Stimulated activated effector memory CD8-positive, alpha-beta T cell treated with anti-CD3 and anti-CD28 coated beads, Interleukin-12 subunit alpha, Interleukin-12 subunit beta, amount 100 ng/mL, for 72 hours (primary cell): ENCODE measurements at regions not wholly inside any gene's neighbourhood (a gene's known extent, or its start where the extent isn't known, plus 50 kb on each side); places are given as distances from the start of the nearest gene placed in this dataset.
"Not testable (repeated sequence)": the region's sequence is repeated elsewhere in the genome, so short reads cannot be mapped to it uniquely, and the experiment has no call there.

Source experiments
- ATAC-seq: fragments of 150-1000 bp; cut with Tn5 transposase; 2 replicates; pipeline ENCODE4 v1.10.0; 2021
- DNase-seq, 2 donors: peaks; one replicate each; pipeline ENCODE4 v3.0.0; 2021 to 2022; ENCODE audit warnings: low spot score in 2 of 2
- H3K27ac Mint-ChIP-seq: one replicate; pipeline ENCODE4 v1.8.0; 2022; ENCODE audit warnings: mild to moderate bottlenecking, mixed read lengths
- H3K36me3 Mint-ChIP-seq: one replicate; pipeline ENCODE4 v1.8.0; 2022; ENCODE audit warnings: mild to moderate bottlenecking, mixed read lengths
- H3K4me1 Mint-ChIP-seq: one replicate; pipeline ENCODE4 v1.8.0; 2022; ENCODE audit warnings: mixed read lengths
- H3K4me3 Mint-ChIP-seq: one replicate; pipeline ENCODE4 v1.8.0; 2022; ENCODE audit warnings: mild to moderate bottlenecking, mixed read lengths
- H3K9me3 Mint-ChIP-seq: one replicate; pipeline ENCODE4 v1.8.0; 2022; ENCODE audit warnings: mixed read lengths

DNA sequence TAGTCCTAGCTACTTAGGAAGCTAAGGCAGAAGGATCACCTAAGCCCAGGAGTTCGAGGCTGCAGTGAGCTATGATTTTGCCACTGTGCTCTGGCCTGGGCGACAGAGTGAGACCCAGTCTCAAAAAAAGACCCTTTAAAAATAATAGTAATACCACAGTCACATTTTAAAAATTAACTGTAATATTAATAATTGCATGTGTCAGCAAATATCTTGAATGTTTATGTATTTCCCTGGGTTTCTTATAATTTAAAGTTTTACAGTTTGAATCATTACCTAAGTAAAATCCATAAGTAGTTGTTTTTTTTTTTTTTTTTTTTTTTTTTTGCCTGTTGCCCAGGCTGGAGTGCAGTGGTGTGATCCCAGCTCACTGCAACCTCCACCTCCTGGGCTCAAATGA lies 69.2 kb downstream of the LYZL2 start:
- Mint-ChIP-seq H3K4me1 (peaks cover 6% of the 10 kb centered on the region), H3K36me3 (no peaks in the 10 kb centered on the region), H3K27ac (no peak overlapping the region), H3K4me3 (no peak overlapping the region), H3K9me3 (no peaks in the 10 kb centered on the region)
- ATAC-seq (no peak), DNase-seq (no peak)

DNA sequence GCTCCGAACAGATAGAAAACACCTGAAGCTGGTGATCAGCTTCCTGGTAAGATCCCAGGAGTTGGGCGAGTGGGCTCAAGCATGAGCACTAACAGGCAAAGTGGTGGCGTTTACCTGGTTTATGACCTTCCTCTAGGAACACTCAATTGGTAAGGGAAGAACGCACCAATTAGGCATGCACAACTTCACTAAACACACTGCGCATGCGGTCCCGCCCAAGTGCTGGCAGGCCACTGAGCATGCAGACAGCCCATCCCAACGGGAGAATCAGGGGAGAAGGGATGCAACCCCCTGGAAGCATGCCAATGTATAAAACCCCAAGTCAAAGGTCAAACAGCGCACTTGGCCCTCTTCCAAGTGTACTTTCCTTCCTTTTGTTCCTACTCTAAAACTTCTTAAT lies 70.4 kb downstream of the LYZL2 start:
- H3K9me3 Mint-ChIP-seq = no peaks in the 10 kb centered on the region
- no peak for DNase-seq
- H3K36me3 Mint-ChIP-seq = no peaks in the 10 kb centered on the region
- no peak overlapping the region for H3K27ac Mint-ChIP-seq
- no peak for ATAC-seq
- peaks cover 6% of the 10 kb centered on the region for H3K4me1 Mint-ChIP-seq
- no peak overlapping the region for H3K4me3 Mint-ChIP-seq

DNA sequence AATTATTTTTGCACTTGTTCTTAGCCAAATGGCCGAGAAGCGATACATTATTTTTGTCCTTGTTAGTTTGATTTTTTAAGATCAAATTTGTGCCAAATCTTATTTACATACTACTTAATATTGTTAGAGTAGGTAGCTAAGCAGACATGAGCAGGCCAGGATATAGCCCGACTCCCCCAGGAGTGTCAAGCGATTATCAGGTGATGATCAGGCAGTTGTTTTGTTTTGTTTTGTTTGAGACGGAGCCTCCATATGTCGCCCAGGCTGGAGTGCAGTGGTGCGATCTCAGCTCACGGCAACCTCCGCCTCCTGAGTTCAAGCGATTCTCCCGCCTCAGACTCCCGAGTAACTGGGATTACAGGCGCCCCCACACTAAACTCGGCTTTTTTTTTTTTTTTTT lies 71.1 kb downstream of the LYZL2 start:
- no peak overlapping the region for H3K4me3 Mint-ChIP-seq
- ATAC-seq (no peak), DNase-seq (no peak)
- no peaks in the 10 kb centered on the region for H3K36me3 Mint-ChIP-seq
- H3K4me1 Mint-ChIP-seq = peaks cover 6% of the 10 kb centered on the region
- no peak overlapping the region for H3K27ac Mint-ChIP-seq
- H3K9me3 Mint-ChIP-seq = no peaks in the 10 kb centered on the region

DNA sequence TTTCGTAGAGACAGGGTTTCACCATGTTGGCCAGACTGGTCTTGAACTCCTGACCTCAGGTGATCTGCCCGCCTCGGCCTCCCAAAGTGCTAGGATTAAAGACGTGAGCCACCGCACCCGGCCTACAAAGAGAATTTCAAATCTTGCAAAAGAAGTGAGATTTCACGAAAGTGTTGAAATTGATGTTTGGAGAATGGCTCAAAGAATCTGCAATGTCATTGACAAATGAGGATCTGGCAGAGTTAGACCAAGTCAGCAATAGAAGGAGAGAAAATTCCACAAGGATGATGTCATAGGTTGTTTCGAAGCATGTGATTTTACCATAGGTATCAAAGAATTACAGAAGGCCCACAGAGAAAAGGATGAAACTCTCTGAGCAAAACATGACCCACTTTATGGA lies 71.7 kb downstream of the LYZL2 start:
- Mint-ChIP-seq H3K4me3 (no peak overlapping the region), H3K4me1 (peaks cover 3% of the 10 kb centered on the region), H3K36me3 (no peaks in the 10 kb centered on the region), H3K27ac (no peak overlapping the region), H3K9me3 (no peaks in the 10 kb centered on the region)
- DNase-seq (no peak), ATAC-seq (no peak)

DNA sequence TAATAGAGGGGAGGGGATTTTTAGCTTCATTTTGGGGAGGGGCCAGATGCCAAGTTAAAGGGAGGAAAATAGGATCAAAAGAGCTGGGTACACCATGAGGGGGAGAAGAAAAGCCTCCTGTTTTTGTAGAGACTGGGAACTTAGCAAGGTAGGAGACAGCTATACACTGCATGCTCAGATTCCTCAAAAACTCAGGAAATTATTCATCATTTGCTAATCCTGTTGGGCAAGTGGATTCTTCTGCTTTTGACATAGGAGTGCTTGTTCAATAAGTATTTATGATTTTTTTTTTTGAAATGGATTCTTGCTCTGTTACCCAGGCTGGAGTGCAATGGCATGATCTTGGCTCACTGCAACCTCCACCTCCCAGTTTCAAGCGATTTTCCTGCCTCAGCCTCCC lies 73.4 kb downstream of the LYZL2 start:
- no peak for DNase-seq
- H3K27ac Mint-ChIP-seq = no peak overlapping the region
- H3K4me3 Mint-ChIP-seq = no peak overlapping the region
- H3K36me3 Mint-ChIP-seq = no peaks in the 10 kb centered on the region
- H3K9me3 Mint-ChIP-seq = no peaks in the 10 kb centered on the region
- peaks cover under 1% of the 10 kb centered on the region for H3K4me1 Mint-ChIP-seq
- no peak for ATAC-seq

DNA sequence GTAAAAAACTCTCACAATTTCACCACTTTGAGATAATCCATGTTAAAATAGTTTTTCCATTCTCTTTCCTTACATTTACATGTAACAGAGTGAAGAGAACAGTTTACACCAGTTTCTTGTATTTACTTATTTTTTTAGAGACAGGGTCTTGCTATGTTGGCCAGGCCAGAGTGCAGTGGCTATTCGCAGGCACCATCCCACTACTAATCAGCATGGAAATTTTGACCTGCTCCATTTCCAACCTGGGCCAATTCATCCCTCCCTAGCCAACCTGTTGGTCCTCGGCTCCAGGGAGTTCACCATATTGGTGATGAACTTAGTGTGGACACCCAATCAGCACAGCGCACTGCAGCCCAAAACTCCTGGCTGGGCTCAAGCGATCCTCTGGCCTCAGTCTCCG lies 74.1 kb downstream of the LYZL2 start:
- Mint-ChIP-seq H3K4me3 (no peak overlapping the region), H3K27ac (no peak overlapping the region), H3K36me3 (no peaks in the 10 kb centered on the region), H3K9me3 (no peaks in the 10 kb centered on the region), H3K4me1 (peaks cover 7% of the 10 kb centered on the region)
- DNase-seq = no peak
- no peak for ATAC-seq

DNA sequence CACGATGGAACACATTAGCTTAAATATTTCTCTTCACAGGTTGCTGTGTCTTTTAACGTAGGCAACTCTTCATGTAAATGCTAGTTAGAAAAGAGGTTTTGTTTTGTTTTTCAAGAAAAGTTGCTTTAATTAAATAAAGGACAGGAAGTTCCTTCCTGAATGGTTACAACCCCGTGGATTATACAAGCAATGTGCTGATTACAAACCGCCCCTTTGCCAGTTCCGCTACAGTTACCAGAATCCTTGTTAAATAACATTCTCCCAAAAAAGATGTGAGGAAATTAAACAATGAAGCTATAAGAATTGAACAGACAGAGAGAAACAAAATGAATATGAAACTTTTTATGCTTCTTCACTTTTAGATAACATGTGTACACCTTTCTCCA lies 75.1 kb downstream of the LYZL2 start:
- no peak for ATAC-seq
- no peaks in the 10 kb centered on the region for H3K9me3 Mint-ChIP-seq
- no peak overlapping the region for H3K27ac Mint-ChIP-seq
- H3K36me3 Mint-ChIP-seq = no peaks in the 10 kb centered on the region
- H3K4me3 Mint-ChIP-seq = no peak overlapping the region
- no peak for DNase-seq
- peaks cover 7% of the 10 kb centered on the region for H3K4me1 Mint-ChIP-seq

DNA sequence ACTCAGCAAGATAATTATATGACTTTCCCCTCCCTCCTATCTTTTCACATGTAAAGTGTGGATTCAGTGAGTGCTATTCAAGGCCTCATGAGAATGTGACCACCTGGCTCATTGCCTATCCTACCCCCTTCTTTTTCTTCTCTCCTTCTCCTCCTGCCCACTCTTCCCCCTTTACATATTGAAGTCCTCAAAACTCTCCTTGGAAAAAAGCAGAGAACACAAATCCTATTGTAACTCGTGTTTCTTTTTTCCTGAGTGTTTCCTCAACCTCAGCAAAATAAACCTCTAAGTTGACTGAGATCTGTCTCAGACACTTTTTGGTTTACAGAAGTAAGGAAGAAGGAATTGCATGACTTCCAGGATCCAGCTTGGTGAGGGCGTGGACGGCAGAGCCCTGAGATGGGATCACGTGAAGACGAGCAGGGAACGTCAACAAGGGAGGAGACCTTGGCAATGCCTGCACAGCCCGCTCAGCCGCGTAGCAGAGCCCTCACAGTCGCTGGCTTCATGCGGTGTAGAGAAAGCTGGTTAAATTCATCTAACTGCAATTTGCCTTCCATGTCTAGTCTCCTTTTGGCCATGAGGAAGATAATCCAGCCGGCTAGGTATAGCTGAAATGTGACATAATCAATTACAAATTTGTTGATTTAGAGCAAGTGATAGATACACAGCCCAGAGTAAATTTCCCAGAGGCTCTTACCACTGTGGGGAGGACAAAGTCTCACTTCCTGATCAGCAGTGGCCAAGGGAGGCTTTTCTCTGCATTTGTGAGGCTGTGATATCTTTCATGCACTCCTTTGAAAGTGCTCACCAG lies 75.7 kb downstream of the LYZL2 start:
- Mint-ChIP-seq H3K4me3 (no peak overlapping the region), H3K27ac (no peak overlapping the region)

DNA sequence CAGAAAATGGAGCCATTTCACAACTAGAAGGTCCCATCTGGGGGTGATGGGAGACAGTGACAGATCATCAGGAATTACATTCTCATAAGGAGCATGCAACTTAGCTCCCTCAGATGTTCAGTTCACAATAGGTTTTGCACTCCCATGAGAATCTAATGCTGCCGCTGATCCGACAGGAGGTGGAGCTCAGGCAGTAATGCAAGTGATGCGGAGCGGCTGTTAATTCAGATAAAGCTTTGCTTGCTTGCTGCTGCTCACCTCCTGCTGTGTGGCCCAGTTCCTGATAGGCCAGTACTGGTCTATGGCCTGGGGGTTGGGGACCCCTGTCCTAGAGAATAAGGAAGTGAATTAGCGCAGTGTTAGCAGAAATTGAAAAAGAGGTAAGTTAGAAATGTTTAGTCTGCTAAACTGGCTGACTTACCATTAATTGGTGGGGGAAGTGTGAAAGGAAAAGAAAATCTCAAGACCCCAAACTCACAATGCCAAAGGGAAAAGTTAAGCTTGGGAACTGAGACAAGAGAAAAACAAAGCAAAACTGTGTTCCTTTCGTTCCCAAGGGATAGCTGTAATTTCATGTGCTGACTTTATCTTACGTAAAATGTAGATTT lies 76.4 kb downstream of the LYZL2 start:
- Mint-ChIP-seq H3K9me3 (no peaks in the 10 kb centered on the region), H3K4me1 (peaks cover 7% of the 10 kb centered on the region), H3K4me3 (no peak overlapping the region), H3K36me3 (no peaks in the 10 kb centered on the region), H3K27ac (no peak overlapping the region)
- DNase-seq = no peak
- ATAC-seq = no peak

More for the DNA sequence above, 75.7 kb downstream of the LYZL2 start:
- H3K4me1 Mint-ChIP-seq = peaks cover 7% of the 10 kb centered on the region
- no peaks in the 10 kb centered on the region for H3K9me3 Mint-ChIP-seq
- ATAC-seq (no peak), DNase-seq (no peak)
- H3K36me3 Mint-ChIP-seq = no peaks in the 10 kb centered on the region

DNA sequence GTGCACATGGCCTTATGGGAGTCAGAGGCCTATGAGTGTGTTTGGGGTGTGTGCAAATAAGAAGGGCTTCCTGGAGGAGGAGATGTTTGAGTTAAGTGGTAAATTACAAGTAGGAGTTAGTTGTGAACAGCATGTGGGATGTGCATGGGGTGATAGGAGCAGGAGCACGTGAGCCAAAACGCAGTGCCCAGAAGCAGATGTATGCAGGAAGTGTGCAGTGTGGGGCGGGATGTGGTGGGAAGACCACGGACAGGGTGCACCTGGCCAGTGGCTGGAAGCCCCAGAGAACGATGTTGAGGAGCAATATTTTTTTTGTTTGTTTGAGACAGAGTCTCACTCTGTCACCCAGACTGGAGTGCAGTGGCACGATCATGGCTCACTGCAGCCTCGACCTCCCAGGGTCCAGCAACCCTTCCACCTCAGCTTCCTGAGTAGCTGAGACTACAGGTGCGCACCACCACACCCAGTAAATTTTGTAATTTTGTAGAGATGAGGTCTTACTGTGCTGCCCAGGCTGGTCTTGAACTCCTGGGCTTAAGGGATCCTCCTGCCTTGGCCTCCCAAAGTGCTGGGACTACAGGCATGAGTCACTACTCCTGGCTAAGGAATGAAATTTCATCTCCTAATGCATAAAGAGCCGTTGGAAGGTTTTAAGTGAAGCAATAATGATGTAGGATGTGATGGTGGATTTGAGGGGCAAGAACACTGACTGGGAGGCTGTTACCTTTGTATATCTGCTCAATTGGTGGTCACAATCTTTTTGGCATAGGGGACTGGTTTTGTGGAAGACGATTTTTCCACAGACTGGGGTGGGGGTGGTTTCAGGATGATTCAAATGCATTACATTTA lies 78.4 kb downstream of the LYZL2 start:
- Mint-ChIP-seq H3K4me3 (no peak overlapping the region), H3K27ac (no peak overlapping the region), H3K9me3 (no peaks in the 10 kb centered on the region), H3K36me3 (peaks cover 6% of the 10 kb centered on the region), H3K4me1 (peaks cover 7% of the 10 kb centered on the region)
- ATAC-seq (no peak), DNase-seq (no peak)

DNA sequence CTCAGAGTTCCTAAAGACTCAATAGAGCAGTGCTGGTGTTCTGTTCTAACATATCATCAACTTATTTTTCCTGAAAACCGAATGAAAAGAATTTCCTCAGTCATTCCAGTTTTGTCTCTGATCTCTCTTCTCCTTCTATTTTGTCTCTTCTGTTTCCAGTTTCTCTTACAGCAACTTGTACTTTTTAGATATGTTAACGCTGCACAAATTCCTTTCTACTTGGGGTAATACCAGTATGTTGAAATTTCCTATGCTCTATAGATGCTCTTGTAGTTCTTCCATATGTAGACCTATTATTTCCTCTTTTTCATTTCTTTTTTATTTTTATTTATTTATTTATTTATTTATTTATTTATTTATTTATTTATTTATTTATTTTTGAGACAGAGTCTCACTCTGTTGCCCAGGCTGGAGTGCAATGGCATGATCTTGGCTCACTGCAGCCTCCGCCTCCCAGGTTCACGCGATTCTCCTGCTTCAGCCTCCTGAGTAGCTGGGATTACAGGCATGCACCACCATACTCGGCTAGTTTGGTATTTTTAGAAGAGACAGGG lies 80.3 kb downstream of the LYZL2 start:
- H3K27ac Mint-ChIP-seq, DNase-seq, H3K4me1 Mint-ChIP-seq, H3K4me3 Mint-ChIP-seq, H3K36me3 Mint-ChIP-seq, ATAC-seq, H3K9me3 Mint-ChIP-seq: not testable (repeated sequence)

DNA sequence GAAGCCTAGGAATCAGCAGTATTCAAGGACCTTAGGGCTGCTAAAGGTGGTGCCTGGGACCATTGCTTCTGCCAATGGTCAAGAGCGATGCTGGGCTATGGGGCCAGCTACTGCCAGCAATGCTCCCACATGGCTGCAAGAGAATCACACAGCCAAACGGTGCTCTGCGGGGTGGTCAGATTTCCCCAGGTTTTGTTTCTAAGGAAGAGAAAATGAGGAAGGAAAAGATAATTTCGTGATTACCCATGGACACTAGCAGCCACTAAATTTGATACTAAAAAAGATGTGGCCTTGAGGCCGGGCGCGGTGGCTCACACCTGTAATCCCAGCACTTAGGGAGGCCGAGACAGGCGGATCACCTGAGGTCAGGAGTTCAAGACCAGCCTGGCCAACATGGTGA lies 83.0 kb downstream of the LYZL2 start:
- Mint-ChIP-seq H3K9me3 (no peaks in the 10 kb centered on the region), H3K4me3 (no peak overlapping the region), H3K27ac (no peak overlapping the region), H3K4me1 (peaks cover 27% of the 10 kb centered on the region), H3K36me3 (peaks cover 6% of the 10 kb centered on the region)
- DNase-seq (no peak), ATAC-seq (no peak)

DNA sequence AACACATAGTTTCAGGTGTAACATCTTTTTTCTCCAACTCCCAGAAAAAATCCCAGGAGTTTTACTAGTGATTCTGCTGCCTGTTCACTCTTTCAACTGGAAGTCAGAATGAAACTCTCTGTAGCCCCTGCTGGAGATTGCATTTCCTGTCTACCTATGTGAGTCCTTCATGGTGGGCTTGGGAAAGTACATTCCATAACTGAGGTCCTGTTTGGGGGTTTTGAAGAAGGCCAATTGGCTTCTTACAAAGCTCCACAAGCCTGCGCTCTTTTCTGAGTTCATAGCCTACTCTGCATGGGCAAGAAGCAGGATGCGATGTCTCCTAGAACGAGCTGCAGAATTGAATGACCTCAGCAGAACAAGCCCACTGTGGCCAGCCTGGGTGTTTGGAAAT lies 86.7 kb downstream of the LYZL2 start:
- Mint-ChIP-seq H3K9me3 (no peaks in the 10 kb centered on the region), H3K36me3 (peaks cover 6% of the 10 kb centered on the region), H3K4me1 (peaks cover 28% of the 10 kb centered on the region), H3K4me3 (no peak overlapping the region), H3K27ac (peak overlapping the region; percentile 75)
- ATAC-seq = no peak
- DNase-seq = no peak

DNA sequence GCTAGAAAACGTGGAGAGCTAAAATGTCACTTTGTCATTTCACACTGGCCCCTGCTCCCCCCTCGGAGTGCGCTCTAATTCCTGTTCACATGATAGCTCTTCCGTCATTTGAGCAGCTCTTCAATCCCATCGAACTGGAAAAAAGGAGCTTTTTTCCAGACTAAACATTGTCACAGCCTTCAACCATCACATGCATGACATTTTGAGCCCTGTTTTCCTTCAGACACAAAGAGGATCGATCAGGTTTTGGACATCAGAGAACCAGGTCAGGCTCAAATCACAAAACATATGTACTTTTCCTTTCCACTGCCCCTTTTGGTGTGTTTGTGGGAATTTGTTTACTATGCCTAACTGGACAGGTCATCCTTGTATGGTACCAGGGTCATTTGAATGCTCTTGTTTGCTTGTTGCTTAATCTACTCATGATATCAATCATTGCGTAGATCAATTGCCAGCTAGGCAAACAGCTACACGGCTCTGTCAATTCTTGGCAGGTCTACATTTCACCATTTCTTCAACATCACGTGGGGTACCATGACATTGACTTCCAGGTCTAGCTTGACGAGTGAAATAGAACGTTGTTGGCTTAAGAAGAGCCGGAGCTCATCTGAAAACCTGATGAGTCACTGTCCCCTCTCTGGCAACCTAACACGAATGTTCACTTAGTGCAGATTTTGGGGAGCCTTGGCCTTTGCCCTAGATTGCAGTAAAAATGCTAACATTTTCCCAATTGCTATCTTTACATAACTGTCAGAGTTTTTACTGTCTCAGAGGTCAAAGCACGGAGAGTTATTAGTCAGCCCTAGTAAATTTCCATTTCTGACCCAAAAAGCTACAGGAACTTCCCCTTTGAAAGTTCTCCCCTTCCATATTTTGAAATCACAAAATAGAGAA lies 87.3 kb downstream of the LYZL2 start:
- H3K9me3 Mint-ChIP-seq = no peaks in the 10 kb centered on the region
- H3K4me1 Mint-ChIP-seq = peaks cover 28% of the 10 kb centered on the region
- peak; percentile 60 for ATAC-seq
- peak overlapping the region; percentile 75 for H3K27ac Mint-ChIP-seq
- no peak overlapping the region for H3K4me3 Mint-ChIP-seq
- H3K36me3 Mint-ChIP-seq = peaks cover 3% of the 10 kb centered on the region
- DNase-seq = no peak

DNA sequence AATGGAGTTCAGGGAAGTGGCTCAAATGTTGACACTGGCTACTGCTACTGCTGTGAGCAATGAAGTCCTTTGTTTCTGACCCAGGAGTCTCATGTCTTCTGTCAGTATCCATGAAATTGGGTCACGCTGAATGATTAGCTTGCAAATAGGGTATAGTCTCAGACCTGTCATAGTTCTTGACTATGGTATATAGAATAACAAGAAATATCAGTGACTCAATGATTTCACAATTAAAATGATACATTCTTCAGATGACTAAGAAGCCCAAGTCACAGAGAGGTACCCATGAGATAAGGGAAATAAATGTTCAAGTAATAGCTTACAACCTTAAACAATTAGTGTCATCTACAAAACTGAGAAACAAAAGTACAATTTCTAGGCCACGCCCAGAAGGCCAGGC lies 89.3 kb downstream of the LYZL2 start:
- ATAC-seq = peak; percentile 93
- no peaks in the 10 kb centered on the region for H3K36me3 Mint-ChIP-seq

More for the DNA sequence above, 89.3 kb downstream of the LYZL2 start:
- Mint-ChIP-seq H3K4me3 (no peak overlapping the region), H3K9me3 (no peaks in the 10 kb centered on the region), H3K27ac (no peak overlapping the region), H3K4me1 (peaks cover 34% of the 10 kb centered on the region)
- no peak for DNase-seq
